ENCODE measurements at regions not wholly inside any gene's neighbourhood (a gene's known extent, or its start where the extent isn't known, plus 50 kb on each side); places are given as distances from the start of the nearest gene placed in this dataset.

- intact Hi-C loops (cut with micrococcal nuclease; ENCODE audit: unreplicated experiment), result no loop called here
- no TSS peak for BruUV-seq (replicated peaks)
- TF ChIP-seq EZH2 (IDR thresholded peaks at IDR 0.05; ENCODE audit: borderline replicate concordance, low read depth, low read length, poor library complexity, severe bottlenecking) (no peak), CTCF (conservative IDR thresholded peaks at IDR 0.05; ENCODE audit: low read depth, low read length) (no peak)
- Histone ChIP-seq H3K27me3 (replicated peaks; ENCODE audit: insufficient read depth, low read depth, low read length, poor library complexity) (no peaks in the 10 kb centered on the region), H3K4me3 (ENCODE audit: low read depth, low read length, poor library complexity, severe bottlenecking) (no peak overlapping the region), H3K4me1 (ENCODE audit: insufficient read depth, low read length, poor library complexity, severe bottlenecking) (no peaks in the 10 kb centered on the region), H3K9me3 (ENCODE audit: low read depth, low read length, poor library complexity, severe bottlenecking) (no peaks in the 10 kb centered on the region), H3K36me3 (ENCODE audit: insufficient read depth, low read length, poor library complexity, severe bottlenecking) (no peaks in the 10 kb centered on the region), H3K27ac (ENCODE audit: low read depth, low read length, poor library complexity, severe bottlenecking) (no peak overlapping the region)
- POLR2A ChIA-PET (ENCODE audit: low non-redundant PET), result no interaction called here
- CTCF ChIA-PET, result no interaction called here
- no peak for DNase-seq (ENCODE audit: low spot score)
These were observed 78.2 kb upstream of the ADCY2 start for GRCh38 chr5:7317751-7318150.

GRCh38 chr5:7320701-7321301 is 75.1 kb upstream of the ADCY2 start:
- H3K27ac ChIP-seq (ENCODE audit: low read depth, low read length, poor library complexity, severe bottlenecking), result no peak overlapping the region
- no peak for TF ChIP-seq CTCF (conservative IDR thresholded peaks at IDR 0.05; ENCODE audit: low read depth, low read length)
- TF ChIP-seq EZH2 (IDR thresholded peaks at IDR 0.05; ENCODE audit: borderline replicate concordance, low read depth, low read length, poor library complexity, severe bottlenecking), result no peak

GRCh38 chr5:7321724-7322123 is 74.2 kb upstream of the ADCY2 start:
- no peak for DNase-seq (ENCODE audit: low spot score)
- BruUV-seq (replicated peaks), result no TSS peak
- Histone ChIP-seq H3K4me1 (ENCODE audit: insufficient read depth, low read length, poor library complexity, severe bottlenecking) (no peaks in the 10 kb centered on the region), H3K27ac (ENCODE audit: low read depth, low read length, poor library complexity, severe bottlenecking) (no peak overlapping the region), H3K4me3 (ENCODE audit: low read depth, low read length, poor library complexity, severe bottlenecking) (no peak overlapping the region), H3K36me3 (ENCODE audit: insufficient read depth, low read length, poor library complexity, severe bottlenecking) (no peaks in the 10 kb centered on the region), H3K9me3 (ENCODE audit: low read depth, low read length, poor library complexity, severe bottlenecking) (no peaks in the 10 kb centered on the region), H3K27me3 (replicated peaks; ENCODE audit: insufficient read depth, low read depth, low read length, poor library complexity) (no peaks in the 10 kb centered on the region)
- ChIA-PET POLR2A (ENCODE audit: low non-redundant PET) (no interaction called here), CTCF (no interaction called here)
- TF ChIP-seq EZH2 (IDR thresholded peaks at IDR 0.05; ENCODE audit: borderline replicate concordance, low read depth, low read length, poor library complexity, severe bottlenecking), result no peak
- no peak for TF ChIP-seq CTCF (conservative IDR thresholded peaks at IDR 0.05; ENCODE audit: low read depth, low read length)
- intact Hi-C loops (cut with micrococcal nuclease; ENCODE audit: unreplicated experiment), result no loop called here

More at GRCh38 chr5:7320701-7321301, 75.1 kb upstream of the ADCY2 start:
- DNase-seq (ENCODE audit: low spot score), result no peak
- Histone ChIP-seq H3K4me1 (ENCODE audit: insufficient read depth, low read length, poor library complexity, severe bottlenecking) (no peaks in the 10 kb centered on the region), H3K9me3 (ENCODE audit: low read depth, low read length, poor library complexity, severe bottlenecking) (no peaks in the 10 kb centered on the region), H3K4me3 (ENCODE audit: low read depth, low read length, poor library complexity, severe bottlenecking) (no peak overlapping the region), H3K27me3 (replicated peaks; ENCODE audit: insufficient read depth, low read depth, low read length, poor library complexity) (no peaks in the 10 kb centered on the region), H3K36me3 (ENCODE audit: insufficient read depth, low read length, poor library complexity, severe bottlenecking) (no peaks in the 10 kb centered on the region)
- BruUV-seq (replicated peaks), result no TSS peak
- ChIA-PET CTCF (no interaction called here), POLR2A (ENCODE audit: low non-redundant PET) (no interaction called here)
- intact Hi-C loops (cut with micrococcal nuclease; ENCODE audit: unreplicated experiment), result no loop called here

All from A673 (cell line).